Peyer's patch (tissue), 4 donors: ENCODE measurements at regions not wholly inside any gene's neighbourhood (a gene's known extent, or its start where the extent isn't known, plus 50 kb on each side); places are given as distances from the start of the nearest gene placed in this dataset.
"Not testable (repeated sequence)": the region's sequence is repeated elsewhere in the genome, so short reads cannot be mapped to it uniquely, and the experiment has no call there.

Experiments
- DNase-seq, 3 donors: peaks; one replicate each; pipeline ENCODE4 v3.0.0-alpha.2; 2017 to 2019
- H3K27ac ChIP-seq, 4 donors: fragments of 200-600 bp; sonication (generic); one replicate each; pipeline ENCODE4 v1.5.1; 2016 to 2019
- H3K27me3 ChIP-seq, 2 donors: fragments of 200-600 bp; sonication (generic); one replicate each; pipeline ENCODE4 v1.5.1; 2019
- H3K36me3 ChIP-seq, 3 donors: fragments of 200-600 bp; sonication (generic); one replicate each; pipeline ENCODE4 v1.5.1; 2016 to 2019
- H3K4me1 ChIP-seq, 4 donors: fragments of 200-600 bp; sonication (generic); one replicate each; pipeline ENCODE4 v1.5.1; 2016 to 2019
- H3K4me3 ChIP-seq, 4 donors: fragments of 200-600 bp; sonication (generic); 1 replicate in 3 of 4; 2 replicates in 1 of 4; pipeline ENCODE4 v1.5.1; 2016 to 2019; ENCODE audit warnings: mild to moderate bottlenecking in 1 of 4
- H3K9me3 ChIP-seq, 4 donors: fragments of 200-600 bp; sonication (generic); one replicate each; pipeline ENCODE4 v1.5.1; 2016 to 2019; ENCODE audit warnings: mild to moderate bottlenecking in 1 of 4
- POLR2A ChIP-seq, 2 donors: fragments of 450-650 bp; IDR thresholded peaks; one replicate each; pipeline ENCODE4 v1.5.1; 2017; ENCODE audit warnings: antibody characterized with exemption in 2 of 2, mild to moderate bottlenecking in 2 of 2, moderate library complexity in 2 of 2
- TF ChIP-seq, protein P1 (sequence below), 6 experiments: fragments of 450-650 bp in 4 of 6; fragments of 200-600 bp in 2 of 6; sonication (generic) in 1 of 6; IDR thresholded peaks; one replicate each; pipeline ENCODE4 v1.5.1; 2017 to 2019; ENCODE audit warnings: antibody characterized with exemption in 6 of 6, mild to moderate bottlenecking in 3 of 6, moderate library complexity in 1 of 6

DNA sequence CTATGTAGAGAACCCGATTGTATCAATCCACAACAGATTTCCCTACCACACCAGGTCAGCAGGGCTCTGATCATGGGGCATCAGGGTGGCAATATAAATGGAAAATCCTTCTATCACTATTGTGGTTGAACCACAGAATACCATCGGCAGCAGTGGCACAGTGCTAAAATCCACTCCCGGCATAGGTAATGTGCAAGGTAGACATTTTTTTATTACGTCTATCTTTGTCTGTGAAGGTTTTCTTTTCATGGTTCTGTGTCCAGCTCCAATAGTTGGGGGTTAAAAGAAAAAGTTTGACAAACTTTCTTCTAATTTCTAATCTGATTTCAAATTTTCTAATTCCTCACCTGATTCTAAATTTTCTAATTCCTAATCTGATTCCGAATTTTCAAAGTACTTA, 302.7 kb upstream of the PREP start:
- H3K36me3 ChIP-seq, result no peaks in the 10 kb centered on the region
- no peak overlapping the region for H3K4me3 ChIP-seq
- no peaks in the 10 kb centered on the region for H3K27me3 ChIP-seq
- H3K9me3 ChIP-seq, result no peaks in the 10 kb centered on the region
- H3K4me1 ChIP-seq, result no peaks in the 10 kb centered on the region
- H3K27ac ChIP-seq, result no peak overlapping the region
- TF ChIP-seq POLR2A (IDR thresholded peaks at IDR 0.05), result no peak
- no peak for DNase-seq

- DNase-seq, result no peak
- Histone ChIP-seq H3K36me3 (no peaks in the 10 kb centered on the region), H3K27ac (no peak overlapping the region), H3K27me3 (no peaks in the 10 kb centered on the region), H3K4me3 (no peak overlapping the region), H3K9me3 (no peaks in the 10 kb centered on the region), H3K4me1 (no peaks in the 10 kb centered on the region)
- TF ChIP-seq, protein P1, sequence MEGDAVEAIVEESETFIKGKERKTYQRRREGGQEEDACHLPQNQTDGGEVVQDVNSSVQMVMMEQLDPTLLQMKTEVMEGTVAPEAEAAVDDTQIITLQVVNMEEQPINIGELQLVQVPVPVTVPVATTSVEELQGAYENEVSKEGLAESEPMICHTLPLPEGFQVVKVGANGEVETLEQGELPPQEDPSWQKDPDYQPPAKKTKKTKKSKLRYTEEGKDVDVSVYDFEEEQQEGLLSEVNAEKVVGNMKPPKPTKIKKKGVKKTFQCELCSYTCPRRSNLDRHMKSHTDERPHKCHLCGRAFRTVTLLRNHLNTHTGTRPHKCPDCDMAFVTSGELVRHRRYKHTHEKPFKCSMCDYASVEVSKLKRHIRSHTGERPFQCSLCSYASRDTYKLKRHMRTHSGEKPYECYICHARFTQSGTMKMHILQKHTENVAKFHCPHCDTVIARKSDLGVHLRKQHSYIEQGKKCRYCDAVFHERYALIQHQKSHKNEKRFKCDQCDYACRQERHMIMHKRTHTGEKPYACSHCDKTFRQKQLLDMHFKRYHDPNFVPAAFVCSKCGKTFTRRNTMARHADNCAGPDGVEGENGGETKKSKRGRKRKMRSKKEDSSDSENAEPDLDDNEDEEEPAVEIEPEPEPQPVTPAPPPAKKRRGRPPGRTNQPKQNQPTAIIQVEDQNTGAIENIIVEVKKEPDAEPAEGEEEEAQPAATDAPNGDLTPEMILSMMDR (IDR thresholded peaks at IDR 0.05), result no peak
- TF ChIP-seq POLR2A (IDR thresholded peaks at IDR 0.05), result no peak
These were observed 292.6 kb upstream of the PREP start for GRCh38 chr6:105695461-105695860.

DNA sequence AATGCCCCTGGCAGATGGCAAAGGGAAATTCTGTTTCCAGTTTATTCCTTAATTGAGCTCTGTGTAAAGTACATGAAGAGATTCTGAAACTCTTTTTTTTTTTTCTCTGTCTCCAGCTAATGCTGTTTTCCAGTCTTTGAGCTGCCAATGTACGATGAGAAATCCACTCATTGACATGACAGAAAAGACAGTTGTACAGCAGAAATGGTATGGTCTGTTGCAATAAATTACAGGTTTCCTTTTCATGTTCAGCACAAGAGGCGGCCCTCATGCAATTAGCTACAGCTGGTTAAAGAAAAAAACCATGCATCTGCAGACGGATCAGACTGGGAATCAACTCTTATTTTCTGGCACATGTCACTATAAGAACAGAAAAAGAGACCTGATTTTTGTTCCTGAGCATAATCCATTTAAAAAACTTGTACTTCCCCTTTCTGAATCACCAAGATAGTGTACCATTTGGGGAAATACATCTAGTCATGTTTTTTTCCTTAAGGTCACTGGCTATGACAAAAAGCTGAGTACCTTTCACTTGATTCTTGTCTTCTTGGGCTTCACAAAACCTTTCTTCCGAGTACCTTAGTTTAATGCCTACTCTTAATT, 289.8 kb upstream of the PREP start:
- Histone ChIP-seq H3K9me3 (no peaks in the 10 kb centered on the region), H3K27me3 (no peaks in the 10 kb centered on the region), H3K27ac (no peak overlapping the region), H3K4me1 (no peaks in the 10 kb centered on the region), H3K36me3 (no peaks in the 10 kb centered on the region), H3K4me3 (no peak overlapping the region)
- no peak for TF ChIP-seq POLR2A (IDR thresholded peaks at IDR 0.05)
- TF ChIP-seq, protein P1 (IDR thresholded peaks at IDR 0.05), result no peak
- DNase-seq, result no peak

DNA sequence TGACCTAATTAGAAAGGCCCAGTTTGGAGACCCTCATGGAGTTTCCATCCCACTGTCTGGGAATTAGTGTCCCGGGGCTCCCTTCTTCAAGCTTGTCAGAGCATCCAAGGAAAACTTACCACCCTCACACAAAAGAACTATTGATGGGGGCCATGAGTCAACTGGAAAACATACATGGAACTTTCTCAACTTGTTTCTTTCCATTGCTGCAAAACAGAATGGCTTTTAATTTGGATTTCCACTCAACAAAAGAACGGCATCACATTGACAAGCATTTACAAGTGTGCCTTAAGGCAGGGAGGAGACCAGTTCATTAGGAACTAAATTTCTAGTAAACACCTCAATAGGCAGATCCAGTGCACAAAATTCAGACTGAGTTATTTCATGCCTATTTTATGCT, 289.1 kb upstream of the PREP start:
- Histone ChIP-seq H3K4me3 (no peak overlapping the region), H3K9me3 (peaks cover 0 to 3% (median 0%) of the 10 kb centered on the region in 4 donors), H3K27me3 (no peaks in the 10 kb centered on the region), H3K4me1 (no peaks in the 10 kb centered on the region), H3K36me3 (no peaks in the 10 kb centered on the region), H3K27ac (no peak overlapping the region)
- TF ChIP-seq, protein P1 (IDR thresholded peaks at IDR 0.05), result no peak
- TF ChIP-seq POLR2A (IDR thresholded peaks at IDR 0.05), result no peak
- no peak for DNase-seq

DNA sequence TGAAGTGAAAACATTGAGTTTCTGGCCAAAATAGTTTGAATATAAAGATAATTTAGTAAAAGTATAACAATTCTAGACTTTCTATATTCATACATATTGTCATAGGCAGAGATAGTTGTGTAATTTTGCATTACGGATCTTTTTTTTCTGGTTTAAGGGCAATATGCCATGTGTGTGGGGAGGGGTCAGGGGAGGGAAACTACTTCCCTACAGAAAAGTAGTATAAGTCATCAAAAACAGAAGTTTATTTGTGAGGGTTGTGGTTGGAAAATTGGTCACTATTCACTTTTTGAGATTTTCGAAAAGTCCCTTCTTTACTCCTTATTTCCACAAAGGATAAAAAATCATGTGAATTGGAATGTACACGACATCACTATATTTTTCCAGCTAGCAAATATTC, 288.2 kb upstream of the PREP start:
- Histone ChIP-seq H3K36me3 (no peaks in the 10 kb centered on the region), H3K4me3 (no peak overlapping the region), H3K27ac (no peak overlapping the region), H3K27me3 (no peaks in the 10 kb centered on the region), H3K9me3 (peaks cover 0 to 5% (median 0%) of the 10 kb centered on the region in 4 donors), H3K4me1 (no peaks in the 10 kb centered on the region)
- no peak for DNase-seq
- TF ChIP-seq, protein P1 (IDR thresholded peaks at IDR 0.05), result no peak
- TF ChIP-seq POLR2A (IDR thresholded peaks at IDR 0.05), result no peak

DNA sequence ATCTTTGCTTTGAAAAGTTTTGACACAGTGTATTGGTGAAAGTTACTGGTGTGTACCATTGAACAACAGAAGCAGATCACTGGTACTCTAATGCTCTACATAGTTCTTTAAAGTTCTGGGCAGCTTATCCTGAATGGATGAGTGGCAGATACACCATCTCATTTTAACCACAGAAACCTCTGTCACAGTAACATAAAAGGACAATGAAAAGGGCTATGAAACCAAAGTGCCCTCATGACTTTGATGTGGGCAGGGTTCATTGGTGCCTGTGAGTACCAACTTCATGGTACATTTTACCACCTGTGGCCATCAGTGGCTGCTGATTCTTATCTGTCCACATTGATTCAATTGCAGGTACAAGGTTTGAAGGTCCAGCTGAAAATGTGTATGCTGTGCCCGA, 285.7 kb upstream of the PREP start:
- no peaks in the 10 kb centered on the region for H3K4me1 ChIP-seq
- no peaks in the 10 kb centered on the region for H3K27me3 ChIP-seq
- H3K27ac ChIP-seq, result no peak overlapping the region
- H3K36me3 ChIP-seq, result no peaks in the 10 kb centered on the region
- DNase-seq, result no peak
- no peak for TF ChIP-seq POLR2A (IDR thresholded peaks at IDR 0.05)
- TF ChIP-seq, protein P1 (IDR thresholded peaks at IDR 0.05), result no peak
- H3K9me3 ChIP-seq, result peaks cover 0 to 5% (median 0%) of the 10 kb centered on the region in 4 donors
- H3K4me3 ChIP-seq, result no peak overlapping the region

- DNase-seq, H3K36me3 ChIP-seq, H3K27me3 ChIP-seq, H3K4me1 ChIP-seq, H3K27ac ChIP-seq, H3K9me3 ChIP-seq, H3K4me3 ChIP-seq: not testable (repeated sequence)
These were observed 283.9 kb upstream of the PREP start for GRCh38 chr6:105686793-105687192.
